Epithelial cell of esophagus (primary cell): ENCODE measurements at regions not wholly inside any gene's neighbourhood (a gene's known extent, or its start where the extent isn't known, plus 50 kb on each side); places are given as distances from the start of the nearest gene placed in this dataset.
"Not testable (repeated sequence)": the region's sequence is repeated elsewhere in the genome, so short reads cannot be mapped to it uniquely, and the experiment has no call there.

Experiments
- DNase-seq: peaks from one replicate; pipeline ENCODE4 v3.0.0; 2010; ENCODE audit warnings: low read depth
- H3K4me3 ChIP-seq: 2 replicates; pipeline ENCODE4 v1.5.1; 2011; ENCODE audit warnings: mild to moderate bottlenecking, low read length, control low read depth
- CTCF ChIP-seq: IDR thresholded peaks from 2 replicates; pipeline ENCODE4 v1.5.1; 2011; ENCODE audit warnings: low read depth, mild to moderate bottlenecking, low read length, control low read depth, inconsistent platforms; ENCODE audit not compliant: insufficient read depth; ENCODE audit errors: missing control alignments

- H3K4me3 ChIP-seq = no peak overlapping the region
- DNase-seq = no peak
- TF ChIP-seq CTCF = no peak
Observed at GRCh38 chr2:60212181-60212945, 341.1 kb downstream of the BCL11A start.

- not testable (repeated sequence) for H3K4me3 ChIP-seq, DNase-seq
Observed at GRCh38 chr2:60189006-60189405, 364.4 kb downstream of the BCL11A start.

- TF ChIP-seq CTCF = no peak
- DNase-seq = no peak
- no peak overlapping the region for H3K4me3 ChIP-seq
Observed at GRCh38 chr2:60175290-60175689, 378.2 kb downstream of the BCL11A start.

GRCh38 chr2:60174146-60174545, 379.3 kb downstream of the BCL11A start:
- H3K4me3 ChIP-seq = no peak overlapping the region
- DNase-seq = peak; percentile 30
- TF ChIP-seq CTCF = no peak

- DNase-seq = no peak
- H3K4me3 ChIP-seq = no peak overlapping the region
- TF ChIP-seq CTCF = no peak
Observed at GRCh38 chr2:60172801-60173200, 380.7 kb downstream of the BCL11A start.

- no peak for TF ChIP-seq CTCF
- DNase-seq = no peak
- no peak overlapping the region for H3K4me3 ChIP-seq
Observed at GRCh38 chr2:60170272-60170671, 383.2 kb downstream of the BCL11A start.

- no peak for TF ChIP-seq CTCF
- no peak for DNase-seq
- H3K4me3 ChIP-seq = no peak overlapping the region
Observed at GRCh38 chr2:60168247-60168646, 385.2 kb downstream of the BCL11A start.

GRCh38 chr2:60167089-60167488, 386.4 kb downstream of the BCL11A start:
- DNase-seq = no peak
- H3K4me3 ChIP-seq = no peak overlapping the region
- TF ChIP-seq CTCF = no peak
